ENCODE measurements at regions not wholly inside any gene's neighbourhood (a gene's known extent, or its start where the extent isn't known, plus 50 kb on each side); places are given as distances from the start of the nearest gene placed in this dataset.
A peak's percentile ranks its signal among the peaks of the same experiment; 100 is the strongest.

DNA sequence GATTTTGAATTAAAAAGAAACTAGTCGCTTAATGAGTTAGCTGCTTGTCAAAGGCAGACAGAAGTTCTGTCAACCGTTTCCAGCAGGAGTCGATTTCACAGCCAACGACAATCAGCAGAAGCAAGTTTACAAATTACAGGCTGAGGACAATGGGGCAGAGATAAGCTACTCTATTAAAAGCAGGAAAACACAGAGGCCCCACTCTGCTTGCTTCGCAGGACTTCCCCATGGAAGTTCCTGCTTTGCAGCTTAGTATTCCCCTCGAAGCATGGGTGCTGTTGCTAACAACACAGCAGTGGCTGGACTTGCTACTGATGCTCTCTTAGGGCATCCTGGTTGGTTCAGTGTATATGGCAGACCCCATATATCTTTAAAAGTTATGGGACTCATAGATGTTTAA lies 50.8 kb upstream of the KLF6 start:
- peak; percentile 53 for DNase-seq
- Histone ChIP-seq H3K36me3 (no peaks in the 10 kb centered on the region), H3K4me3 (ENCODE audit: low read depth, low read length) (no peak overlapping the region; the same call in 1 of the 2 replicates), H3K9me3 (no peaks in the 10 kb centered on the region), H3K27me3 (no peaks in the 10 kb centered on the region), H3K4me1 (peaks cover 22% of the 10 kb centered on the region)
- TF ChIP-seq, protein P1, sequence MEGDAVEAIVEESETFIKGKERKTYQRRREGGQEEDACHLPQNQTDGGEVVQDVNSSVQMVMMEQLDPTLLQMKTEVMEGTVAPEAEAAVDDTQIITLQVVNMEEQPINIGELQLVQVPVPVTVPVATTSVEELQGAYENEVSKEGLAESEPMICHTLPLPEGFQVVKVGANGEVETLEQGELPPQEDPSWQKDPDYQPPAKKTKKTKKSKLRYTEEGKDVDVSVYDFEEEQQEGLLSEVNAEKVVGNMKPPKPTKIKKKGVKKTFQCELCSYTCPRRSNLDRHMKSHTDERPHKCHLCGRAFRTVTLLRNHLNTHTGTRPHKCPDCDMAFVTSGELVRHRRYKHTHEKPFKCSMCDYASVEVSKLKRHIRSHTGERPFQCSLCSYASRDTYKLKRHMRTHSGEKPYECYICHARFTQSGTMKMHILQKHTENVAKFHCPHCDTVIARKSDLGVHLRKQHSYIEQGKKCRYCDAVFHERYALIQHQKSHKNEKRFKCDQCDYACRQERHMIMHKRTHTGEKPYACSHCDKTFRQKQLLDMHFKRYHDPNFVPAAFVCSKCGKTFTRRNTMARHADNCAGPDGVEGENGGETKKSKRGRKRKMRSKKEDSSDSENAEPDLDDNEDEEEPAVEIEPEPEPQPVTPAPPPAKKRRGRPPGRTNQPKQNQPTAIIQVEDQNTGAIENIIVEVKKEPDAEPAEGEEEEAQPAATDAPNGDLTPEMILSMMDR (IDR thresholded peaks at IDR 0.05; ENCODE audit: low read depth, low read length), result no peak

GRCh38 chr10:3834947-3835346 lies 49.9 kb upstream of the KLF6 start:
- Histone ChIP-seq H3K27me3 (no peaks in the 10 kb centered on the region), H3K36me3 (no peaks in the 10 kb centered on the region), H3K9me3 (no peaks in the 10 kb centered on the region), H3K4me3 (ENCODE audit: low read depth, low read length) (no peak overlapping the region), H3K4me1 (peaks cover 22% of the 10 kb centered on the region)
- TF ChIP-seq, protein P1 (IDR thresholded peaks at IDR 0.05; ENCODE audit: low read depth, low read length), result no peak
- no peak for DNase-seq
